ENCODE measurements at regions not wholly inside any gene's neighbourhood (a gene's known extent, or its start where the extent isn't known, plus 50 kb on each side); places are given as distances from the start of the nearest gene placed in this dataset.

DNA sequence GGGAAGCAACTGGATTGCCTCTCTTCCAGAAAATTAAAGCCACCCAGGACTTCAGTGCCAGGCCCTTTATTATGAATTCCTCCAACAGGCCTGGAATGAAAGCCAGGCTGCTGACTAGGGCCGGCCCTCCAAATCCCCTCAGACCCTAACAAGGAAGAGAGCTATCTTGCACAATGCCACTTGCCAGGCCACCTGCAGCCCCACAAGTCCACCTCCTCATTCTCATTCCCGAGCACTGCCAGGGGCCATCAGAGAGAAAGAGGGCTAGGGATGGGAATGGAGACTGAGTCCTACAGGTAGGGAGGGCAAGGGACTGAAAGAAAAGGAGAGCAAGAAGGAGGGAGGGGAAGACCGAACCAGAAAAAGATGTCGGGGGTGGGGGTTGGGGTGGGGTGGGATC, 86.5 kb downstream of the MRPL14 start:
- no peak overlapping the region for H3K27ac ChIP-seq
- ATAC-seq, result no peak

DNA sequence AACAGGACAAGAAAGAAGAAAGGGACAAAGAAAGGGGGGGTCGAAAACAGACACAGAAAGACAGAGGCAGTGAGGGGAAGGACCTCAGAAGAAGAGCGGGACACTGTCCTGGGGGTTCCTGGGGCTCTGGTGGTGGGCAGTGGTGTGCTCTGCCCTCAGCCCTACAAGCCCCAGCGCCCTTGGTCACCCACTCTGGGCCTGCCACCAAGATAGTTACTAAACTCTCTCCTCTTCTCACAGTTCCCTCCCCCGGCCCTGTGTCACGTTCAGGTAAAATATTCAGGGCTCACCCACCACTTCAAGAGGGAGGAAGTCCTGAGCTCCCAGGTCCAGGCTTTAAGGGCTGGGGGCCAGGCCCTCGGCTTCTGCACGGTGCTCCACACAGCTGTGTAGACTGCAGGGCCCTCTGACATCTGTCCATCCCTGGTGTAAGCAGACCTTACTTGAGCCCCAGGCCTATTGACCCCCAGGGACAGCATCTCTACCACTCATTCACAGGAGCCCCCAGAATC, 87.4 kb downstream of the MRPL14 start:
- no peaks in the 10 kb centered on the region for H3K36me3 ChIP-seq (ENCODE audit: insufficient read depth in 1 of 2, low read depth in 1 of 2)
- intact Hi-C loops (cut with DNase I), result no loop called here
- H3K4me1 ChIP-seq, result peaks cover 15% of the 10 kb centered on the region
- no peak overlapping the region for H3K4me3 ChIP-seq
- H3K27ac ChIP-seq, result no peak overlapping the region
- H3K9me3 ChIP-seq, result no peaks in the 10 kb centered on the region
- 92 to 97% (median 96%) methylated on average over 5 to 7 of the region's 7 CpGs for WGBS, 3 donors
- H3K27me3 ChIP-seq (ENCODE audit: insufficient read depth in 3 of 3, low read length in 2 of 3), result no peaks in the 10 kb centered on the region
- DNase-seq (no peak), ATAC-seq (no peak)
- TF ChIP-seq, protein P1, sequence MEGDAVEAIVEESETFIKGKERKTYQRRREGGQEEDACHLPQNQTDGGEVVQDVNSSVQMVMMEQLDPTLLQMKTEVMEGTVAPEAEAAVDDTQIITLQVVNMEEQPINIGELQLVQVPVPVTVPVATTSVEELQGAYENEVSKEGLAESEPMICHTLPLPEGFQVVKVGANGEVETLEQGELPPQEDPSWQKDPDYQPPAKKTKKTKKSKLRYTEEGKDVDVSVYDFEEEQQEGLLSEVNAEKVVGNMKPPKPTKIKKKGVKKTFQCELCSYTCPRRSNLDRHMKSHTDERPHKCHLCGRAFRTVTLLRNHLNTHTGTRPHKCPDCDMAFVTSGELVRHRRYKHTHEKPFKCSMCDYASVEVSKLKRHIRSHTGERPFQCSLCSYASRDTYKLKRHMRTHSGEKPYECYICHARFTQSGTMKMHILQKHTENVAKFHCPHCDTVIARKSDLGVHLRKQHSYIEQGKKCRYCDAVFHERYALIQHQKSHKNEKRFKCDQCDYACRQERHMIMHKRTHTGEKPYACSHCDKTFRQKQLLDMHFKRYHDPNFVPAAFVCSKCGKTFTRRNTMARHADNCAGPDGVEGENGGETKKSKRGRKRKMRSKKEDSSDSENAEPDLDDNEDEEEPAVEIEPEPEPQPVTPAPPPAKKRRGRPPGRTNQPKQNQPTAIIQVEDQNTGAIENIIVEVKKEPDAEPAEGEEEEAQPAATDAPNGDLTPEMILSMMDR (IDR thresholded peaks at IDR 0.05), result no peak

More for the DNA sequence above, 86.5 kb downstream of the MRPL14 start:
- Histone ChIP-seq H3K36me3 (ENCODE audit: insufficient read depth in 1 of 2, low read depth in 1 of 2) (no peaks in the 10 kb centered on the region), H3K4me3 (no peak overlapping the region), H3K4me1 (peaks cover 15% of the 10 kb centered on the region), H3K27me3 (ENCODE audit: insufficient read depth in 3 of 3, low read length in 2 of 3) (no peaks in the 10 kb centered on the region), H3K9me3 (no peaks in the 10 kb centered on the region)
- DNase-seq, result no peak
- WGBS, 3 donors, result 90 to 96% (median 95%) methylated on average over 4 of the region's 4 CpGs
- intact Hi-C loops (cut with DNase I), result no loop called here
- TF ChIP-seq, protein P1 (IDR thresholded peaks at IDR 0.05), result no peak

DNA sequence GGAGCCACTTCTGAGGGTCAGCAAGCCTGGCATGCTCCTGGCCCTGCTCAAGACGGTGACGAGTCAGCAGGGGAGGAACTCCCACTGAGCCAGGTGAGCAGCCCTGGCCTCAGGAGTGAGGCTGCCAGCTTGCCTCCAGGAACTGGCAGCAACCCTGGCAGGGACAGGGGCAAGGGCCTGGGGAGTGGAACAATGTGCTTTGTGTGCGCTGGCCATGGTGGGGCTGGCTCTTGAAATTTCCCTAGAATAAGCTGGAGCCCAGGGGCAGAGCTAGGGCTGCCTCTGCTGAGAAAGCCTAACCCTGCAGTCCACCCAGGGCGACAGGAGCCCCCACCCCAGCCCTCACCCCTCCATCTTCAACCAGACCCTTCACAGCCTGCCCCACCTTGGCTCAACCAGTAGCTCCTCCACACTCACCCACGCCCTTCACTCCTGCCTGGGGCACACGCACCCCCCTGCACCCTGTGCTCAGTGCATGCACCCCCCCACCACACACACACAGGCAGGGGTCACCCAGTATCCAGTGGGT, 88.0 kb downstream of the MRPL14 start:
- no peak for DNase-seq
- TF ChIP-seq, protein P1 (IDR thresholded peaks at IDR 0.05), result no peak

DNA sequence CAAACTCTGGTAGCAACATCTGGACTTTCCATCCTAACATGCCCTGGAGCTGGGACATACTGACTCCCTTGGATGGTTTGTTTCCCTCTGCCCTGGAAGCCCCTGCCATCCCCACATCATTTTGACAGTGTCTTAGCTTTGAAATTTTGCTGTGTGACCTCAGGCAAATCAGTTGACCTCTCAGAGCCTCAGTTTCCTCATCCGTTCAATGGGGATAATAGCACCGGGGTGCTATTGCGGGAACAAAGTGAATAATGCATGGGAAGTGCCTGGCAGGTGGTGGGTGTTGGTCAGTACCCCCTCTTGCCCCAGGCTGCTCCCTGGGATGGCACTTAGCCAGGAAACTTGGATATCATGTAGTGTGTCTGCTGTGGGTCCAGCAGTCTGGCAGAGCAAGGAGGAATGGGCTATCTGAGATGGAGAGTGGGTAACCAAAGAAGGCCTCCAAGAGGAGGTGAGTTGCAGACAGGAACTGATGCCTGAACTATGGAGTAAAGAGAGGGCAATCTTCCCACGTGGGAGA, 88.6 kb downstream of the MRPL14 start:
- intact Hi-C loops (cut with DNase I), result no loop called here
- DNase-seq, result no peak
- Histone ChIP-seq H3K27ac (no peak overlapping the region), H3K4me3 (no peak overlapping the region), H3K27me3 (ENCODE audit: insufficient read depth in 3 of 3, low read length in 2 of 3) (no peaks in the 10 kb centered on the region), H3K36me3 (ENCODE audit: insufficient read depth in 1 of 2, low read depth in 1 of 2) (no peaks in the 10 kb centered on the region), H3K4me1 (peaks cover 15% of the 10 kb centered on the region), H3K9me3 (no peaks in the 10 kb centered on the region)
- ATAC-seq, result no peak
- TF ChIP-seq, protein P1 (IDR thresholded peaks at IDR 0.05), result no peak
- 82 to 95% (median 84%) methylated on average over 4 of the region's 4 CpGs for WGBS, 3 donors

More for the DNA sequence above, 88.0 kb downstream of the MRPL14 start:
- Histone ChIP-seq H3K36me3 (ENCODE audit: insufficient read depth in 1 of 2, low read depth in 1 of 2) (no peaks in the 10 kb centered on the region), H3K27ac (no peak overlapping the region), H3K9me3 (no peaks in the 10 kb centered on the region), H3K4me1 (peaks cover 15% of the 10 kb centered on the region), H3K27me3 (ENCODE audit: insufficient read depth in 3 of 3, low read length in 2 of 3) (no peaks in the 10 kb centered on the region), H3K4me3 (no peak overlapping the region)
- WGBS, 3 donors, result 94 to 95% (median 95%) methylated on average over 6 of the region's 6 CpGs
- intact Hi-C loops (cut with DNase I), result no loop called here
- ATAC-seq, result no peak
